ENCODE measurements at regions not wholly inside any gene's neighbourhood (a gene's known extent, or its start where the extent isn't known, plus 50 kb on each side); places are given as distances from the start of the nearest gene placed in this dataset.

DNA sequence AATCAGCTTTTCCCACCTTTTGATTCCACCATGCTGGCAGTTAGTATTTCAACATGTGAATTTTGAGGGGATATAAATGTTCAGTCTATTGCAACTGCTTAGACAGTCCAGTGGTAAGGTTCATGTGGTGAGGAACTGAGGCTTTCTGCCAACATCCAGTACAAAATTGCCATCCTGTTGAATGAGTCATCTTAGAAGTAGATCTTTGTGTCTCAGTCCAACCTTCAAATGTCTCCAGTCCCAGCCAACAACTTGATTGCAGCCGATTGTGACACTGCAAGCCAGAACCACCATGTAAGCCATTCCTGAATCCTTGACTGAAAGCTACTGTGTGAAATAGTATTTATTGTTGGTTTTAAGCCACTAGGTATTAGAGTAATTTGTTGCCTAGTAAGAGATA, 331.5 kb upstream of the GRIN3A start:
- no peak overlapping the region for H3K4me3 ChIP-seq (ENCODE audit: insufficient read depth, low read length, poor library complexity, severe bottlenecking)
- TF ChIP-seq EZH2phosphoT487 (conservative IDR thresholded peaks at IDR 0.05; ENCODE audit: low read length) = no peak
- TF ChIP-seq, protein P1, sequence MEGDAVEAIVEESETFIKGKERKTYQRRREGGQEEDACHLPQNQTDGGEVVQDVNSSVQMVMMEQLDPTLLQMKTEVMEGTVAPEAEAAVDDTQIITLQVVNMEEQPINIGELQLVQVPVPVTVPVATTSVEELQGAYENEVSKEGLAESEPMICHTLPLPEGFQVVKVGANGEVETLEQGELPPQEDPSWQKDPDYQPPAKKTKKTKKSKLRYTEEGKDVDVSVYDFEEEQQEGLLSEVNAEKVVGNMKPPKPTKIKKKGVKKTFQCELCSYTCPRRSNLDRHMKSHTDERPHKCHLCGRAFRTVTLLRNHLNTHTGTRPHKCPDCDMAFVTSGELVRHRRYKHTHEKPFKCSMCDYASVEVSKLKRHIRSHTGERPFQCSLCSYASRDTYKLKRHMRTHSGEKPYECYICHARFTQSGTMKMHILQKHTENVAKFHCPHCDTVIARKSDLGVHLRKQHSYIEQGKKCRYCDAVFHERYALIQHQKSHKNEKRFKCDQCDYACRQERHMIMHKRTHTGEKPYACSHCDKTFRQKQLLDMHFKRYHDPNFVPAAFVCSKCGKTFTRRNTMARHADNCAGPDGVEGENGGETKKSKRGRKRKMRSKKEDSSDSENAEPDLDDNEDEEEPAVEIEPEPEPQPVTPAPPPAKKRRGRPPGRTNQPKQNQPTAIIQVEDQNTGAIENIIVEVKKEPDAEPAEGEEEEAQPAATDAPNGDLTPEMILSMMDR (IDR thresholded peaks at IDR 0.05; ENCODE audit: insufficient read depth, low read length, poor library complexity, severe bottlenecking) = no peak
- H3K27me3 ChIP-seq (ENCODE audit: low read length) = no peaks in the 10 kb centered on the region
- H3K9ac ChIP-seq (ENCODE audit: low read length) = no peak overlapping the region
- H3K79me2 ChIP-seq (ENCODE audit: insufficient read depth, low read length) = no peaks in the 10 kb centered on the region
- H3K4me2 ChIP-seq (ENCODE audit: low read depth, low read length, poor library complexity, severe bottlenecking) = no peak overlapping the region
- H3K9me2 ChIP-seq (replicated peaks; ENCODE audit: insufficient read depth, low read length) = no peaks in the 10 kb centered on the region
- H2AFZ ChIP-seq (ENCODE audit: low read depth, low read length, severe bottlenecking) = no peak overlapping the region
- H3K9me3 ChIP-seq (ENCODE audit: insufficient read depth, low read length) = no peaks in the 10 kb centered on the region
- H3F3A ChIP-seq (ENCODE audit: insufficient read depth) = no peaks in the 10 kb centered on the region
- no peaks in the 10 kb centered on the region for H4K20me1 ChIP-seq (ENCODE audit: low read depth, low read length)
- no peaks in the 10 kb centered on the region for H3K36me3 ChIP-seq (ENCODE audit: low read length)
- no peak overlapping the region for H3K27ac ChIP-seq (ENCODE audit: low read depth, low read length)

DNA sequence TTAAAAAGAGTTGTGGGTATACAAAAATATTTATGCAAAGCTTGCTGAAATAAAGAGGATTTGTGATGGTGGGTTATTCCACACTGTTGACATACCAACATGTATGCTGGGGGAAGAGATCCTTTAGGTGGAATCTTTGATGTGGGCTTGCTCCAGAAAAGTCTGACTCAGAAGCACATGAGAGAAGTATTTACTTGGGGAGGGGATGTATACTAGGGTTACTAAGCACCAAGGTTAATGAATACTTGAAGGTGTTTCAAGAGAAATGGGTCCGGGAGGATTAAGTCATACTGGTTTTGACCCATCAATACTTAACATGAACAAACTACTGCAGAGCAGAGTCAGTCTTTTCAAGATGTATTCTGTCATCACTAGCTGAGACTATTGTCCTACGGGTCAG, 316.4 kb upstream of the GRIN3A start:
- H3K9me3 ChIP-seq (ENCODE audit: insufficient read depth, low read length) = no peaks in the 10 kb centered on the region
- no peak overlapping the region for H3K9ac ChIP-seq (ENCODE audit: low read length)
- H3K4me3 ChIP-seq (ENCODE audit: insufficient read depth, low read length, poor library complexity, severe bottlenecking) = no peak overlapping the region
- H3K27me3 ChIP-seq (ENCODE audit: low read length) = no peaks in the 10 kb centered on the region
- no peak for TF ChIP-seq EZH2phosphoT487 (conservative IDR thresholded peaks at IDR 0.05; ENCODE audit: low read length)
- TF ChIP-seq, protein P1 (IDR thresholded peaks at IDR 0.05; ENCODE audit: insufficient read depth, low read length, poor library complexity, severe bottlenecking) = no peak
- H3K36me3 ChIP-seq (ENCODE audit: low read length) = no peaks in the 10 kb centered on the region
- H3F3A ChIP-seq (ENCODE audit: insufficient read depth) = no peaks in the 10 kb centered on the region
- no peaks in the 10 kb centered on the region for H4K20me1 ChIP-seq (ENCODE audit: low read depth, low read length)
- no peak overlapping the region for H2AFZ ChIP-seq (ENCODE audit: low read depth, low read length, severe bottlenecking)
- H3K79me2 ChIP-seq (ENCODE audit: insufficient read depth, low read length) = no peaks in the 10 kb centered on the region
- H3K27ac ChIP-seq (ENCODE audit: low read depth, low read length) = no peak overlapping the region
- H3K4me2 ChIP-seq (ENCODE audit: low read depth, low read length, poor library complexity, severe bottlenecking) = no peak overlapping the region
- H3K9me2 ChIP-seq (replicated peaks; ENCODE audit: insufficient read depth, low read length) = no peaks in the 10 kb centered on the region

DNA sequence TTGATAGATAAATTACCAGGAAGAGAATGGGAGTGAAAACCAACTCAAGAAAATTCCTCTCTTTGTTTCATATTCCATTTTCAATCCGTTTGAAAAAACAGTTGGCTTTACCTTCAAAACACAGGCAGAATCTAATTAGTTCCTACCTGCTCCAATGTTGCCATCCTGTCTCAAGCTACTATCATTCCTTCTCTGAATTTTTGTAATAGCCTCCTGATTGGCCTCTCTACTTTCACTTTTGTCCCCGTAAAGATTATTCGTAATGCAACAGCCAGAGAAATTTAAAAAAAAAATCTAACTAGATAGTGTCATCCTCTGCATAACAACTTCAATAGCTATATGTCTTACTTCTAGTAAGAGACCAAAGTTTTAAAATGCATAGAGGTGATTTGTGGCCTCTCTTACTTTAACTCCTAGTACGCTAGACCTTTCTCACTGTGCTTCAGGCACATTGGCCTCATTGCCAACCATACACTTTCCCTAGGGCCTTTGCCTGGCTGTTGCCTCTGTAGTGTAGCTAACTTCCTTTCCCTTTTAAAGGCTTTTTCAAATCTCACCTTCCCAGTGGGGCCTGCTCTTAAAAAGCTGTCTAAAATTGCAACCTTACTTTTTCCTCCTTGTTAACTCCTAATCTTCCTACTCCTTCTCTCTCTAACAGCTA, 311.3 kb upstream of the GRIN3A start:
- Histone ChIP-seq H3K9me2 (replicated peaks; ENCODE audit: insufficient read depth, low read length) (no peaks in the 10 kb centered on the region), H3K9me3 (ENCODE audit: insufficient read depth, low read length) (no peaks in the 10 kb centered on the region), H2AFZ (ENCODE audit: low read depth, low read length, severe bottlenecking) (no peak overlapping the region), H3K79me2 (ENCODE audit: insufficient read depth, low read length) (no peaks in the 10 kb centered on the region), H4K20me1 (ENCODE audit: low read depth, low read length) (no peaks in the 10 kb centered on the region), H3K4me2 (ENCODE audit: low read depth, low read length, poor library complexity, severe bottlenecking) (no peak overlapping the region), H3K27ac (ENCODE audit: low read depth, low read length) (no peak overlapping the region), H3F3A (ENCODE audit: insufficient read depth) (no peaks in the 10 kb centered on the region), H3K9ac (ENCODE audit: low read length) (no peak overlapping the region), H3K4me3 (ENCODE audit: insufficient read depth, low read length, poor library complexity, severe bottlenecking) (no peak overlapping the region), H3K36me3 (ENCODE audit: low read length) (no peaks in the 10 kb centered on the region), H3K27me3 (ENCODE audit: low read length) (no peaks in the 10 kb centered on the region)
- TF ChIP-seq, protein P1 (IDR thresholded peaks at IDR 0.05; ENCODE audit: insufficient read depth, low read length, poor library complexity, severe bottlenecking) = no peak
- TF ChIP-seq EZH2phosphoT487 (conservative IDR thresholded peaks at IDR 0.05; ENCODE audit: low read length) = no peak
